Glomerular endothelial cell (primary cell): ENCODE measurements at regions not wholly inside any gene's neighbourhood (a gene's known extent, or its start where the extent isn't known, plus 50 kb on each side); places are given as distances from the start of the nearest gene placed in this dataset.

Experiments
- DNase-seq: peaks from one replicate; pipeline ENCODE4 v3.0.0-alpha.2; 2011; ENCODE audit warnings: low read depth, low spot score; ENCODE audit errors: extremely low read depth

- no peak for DNase-seq
Observed at GRCh38 chr3:177470197-177470941, 273.1 kb upstream of the TBL1XR1 start.

- no peak for DNase-seq
Observed at GRCh38 chr3:177471733-177472480, 274.6 kb upstream of the TBL1XR1 start.

GRCh38 chr3:177473184-177473583, 275.9 kb upstream of the TBL1XR1 start:
- DNase-seq: no peak

GRCh38 chr3:177473903-177474302, 276.6 kb upstream of the TBL1XR1 start:
- no peak for DNase-seq

- no peak for DNase-seq
Observed at GRCh38 chr3:177474652-177475355, 277.5 kb upstream of the TBL1XR1 start.

GRCh38 chr3:177475356-177475665, 278.0 kb upstream of the TBL1XR1 start:
- DNase-seq: no peak

GRCh38 chr3:177476495-177476894, 279.2 kb upstream of the TBL1XR1 start:
- DNase-seq: no peak

GRCh38 chr3:177476921-177477435, 279.7 kb upstream of the TBL1XR1 start:
- DNase-seq: no peak

GRCh38 chr3:177478170-177478867, 281.0 kb upstream of the TBL1XR1 start:
- DNase-seq: no peak

- DNase-seq: no peak
Observed at GRCh38 chr3:177479630-177480029, 282.3 kb upstream of the TBL1XR1 start.

GRCh38 chr3:177481329-177481728, 284.0 kb upstream of the TBL1XR1 start:
- no peak for DNase-seq

- no peak for DNase-seq
Observed at GRCh38 chr3:177482048-177482691, 284.9 kb upstream of the TBL1XR1 start.

- no peak for DNase-seq
Observed at GRCh38 chr3:177483182-177483967, 286.1 kb upstream of the TBL1XR1 start.

GRCh38 chr3:177484206-177484605, 286.9 kb upstream of the TBL1XR1 start:
- DNase-seq: no peak

GRCh38 chr3:177484926-177485325, 287.6 kb upstream of the TBL1XR1 start:
- no peak for DNase-seq

- no peak for DNase-seq
Observed at GRCh38 chr3:177487635-177488186, 290.4 kb upstream of the TBL1XR1 start.

GRCh38 chr3:177488740-177489139, 291.5 kb upstream of the TBL1XR1 start:
- DNase-seq: no peak

- DNase-seq: no peak
Observed at GRCh38 chr3:177490626-177491025, 293.3 kb upstream of the TBL1XR1 start.

- no peak for DNase-seq
Observed at GRCh38 chr3:177491296-177492032, 294.2 kb upstream of the TBL1XR1 start.
